SU-DHL-6 (cell line): ENCODE measurements at regions not wholly inside any gene's neighbourhood (a gene's known extent, or its start where the extent isn't known, plus 50 kb on each side); places are given as distances from the start of the nearest gene placed in this dataset.

ENCODE experiments used
- H2AFZ ChIP-seq: fragments of 200-600 bp; sonication (generic); 2 replicates; pipeline ENCODE4 v1.6.1; 2014; ENCODE audit warnings: low read depth, mild to moderate bottlenecking, moderate library complexity, mixed read lengths, antibody characterized with exemption, low read length; ENCODE audit not compliant: severe bottlenecking
- H3F3A ChIP-seq: fragments of 200-600 bp; shearing (Covaris generic); 2 replicates; pipeline ENCODE4 v1.6.0; 2016; ENCODE audit warnings: antibody characterized with exemption, mild to moderate bottlenecking; ENCODE audit not compliant: insufficient read depth
- H3K27ac ChIP-seq: fragments of 200-600 bp; sonication (generic); 2 replicates; pipeline ENCODE4 v1.5.1; 2016; ENCODE audit warnings: low read depth, mild to moderate bottlenecking, low read length, moderate library complexity, mixed read lengths
- H3K27me3 ChIP-seq: fragments of 200-600 bp; sonication (generic), shearing (Covaris generic); 2 replicates; pipeline ENCODE4 v1.6.0; 2014; ENCODE audit warnings: mild to moderate bottlenecking, low read length
- H3K36me3 ChIP-seq: fragments of 200-600 bp; sonication (generic); 2 replicates; pipeline ENCODE4 v1.6.1; 2014; ENCODE audit warnings: mild to moderate bottlenecking, low read length, mixed read lengths
- H3K4me2 ChIP-seq: fragments of 300-600, 200-600 bp; shearing (Covaris generic), sonication (generic); 2 replicates; pipeline ENCODE4 v1.6.0; 2014; ENCODE audit warnings: low read length, low read depth, mild to moderate bottlenecking; ENCODE audit not compliant: poor library complexity, severe bottlenecking
- H3K4me3 ChIP-seq: fragments of 200-600 bp; sonication (generic); 2 replicates; pipeline ENCODE4 v1.5.1; 2014; ENCODE audit warnings: antibody characterized with exemption, low read length, mild to moderate bottlenecking, mixed read lengths; ENCODE audit not compliant: insufficient read depth, poor library complexity, severe bottlenecking
- H3K79me2 ChIP-seq: fragments of 200-600 bp; sonication (generic); 2 replicates; pipeline ENCODE4 v1.6.1; 2014; ENCODE audit warnings: mild to moderate bottlenecking, low read length, moderate library complexity; ENCODE audit not compliant: insufficient read depth
- H3K9ac ChIP-seq: fragments of 200-600 bp; sonication (generic); 2 replicates; pipeline ENCODE4 v1.7.0; 2014; ENCODE audit warnings: mild to moderate bottlenecking, low read length
- H3K9me2 ChIP-seq: fragments of 200-600 bp; sonication (generic); replicated peaks from 2 replicates; pipeline ENCODE4 v1.6.1; 2014; ENCODE audit warnings: low read length; ENCODE audit not compliant: insufficient read depth
- H3K9me3 ChIP-seq: fragments of 200-600 bp; sonication (generic); 2 replicates; pipeline ENCODE4 v1.6.1; 2014; ENCODE audit warnings: low read length, mixed read lengths; ENCODE audit not compliant: insufficient read depth
- H4K20me1 ChIP-seq: fragments of 200-600 bp; sonication (generic); 2 replicates; pipeline ENCODE4 v1.6.1; 2014; ENCODE audit warnings: low read depth, mild to moderate bottlenecking, antibody characterized with exemption, low read length, moderate library complexity, mixed read lengths
- CTCF ChIP-seq: fragments of 200-600 bp; sonication (generic); IDR thresholded peaks from one replicate; pipeline ENCODE4 v1.5.1; 2017; ENCODE audit warnings: antibody characterized with exemption, mild to moderate bottlenecking, low read length, moderate library complexity; ENCODE audit not compliant: insufficient read depth, poor library complexity, severe bottlenecking
- EZH2phosphoT487 ChIP-seq: fragments of 200-600 bp; sonication (generic), shearing (Covaris generic); conservative IDR thresholded peaks from 2 replicates; pipeline ENCODE4 v1.6.1; 2018; ENCODE audit warnings: mild to moderate bottlenecking, antibody characterized with exemption, low read length, moderate library complexity, mixed read lengths

- Histone ChIP-seq H3K27me3 (no peaks in the 10 kb centered on the region), H3K9ac (no peak overlapping the region), H3K36me3 (no peaks in the 10 kb centered on the region), H3K4me2 (no peak overlapping the region), H4K20me1 (no peaks in the 10 kb centered on the region), H3K9me2 (no peaks in the 10 kb centered on the region), H3K27ac (no peak overlapping the region), H3K4me3 (no peak overlapping the region), H2AFZ (no peak overlapping the region), H3K79me2 (no peaks in the 10 kb centered on the region), H3K9me3 (no peaks in the 10 kb centered on the region), H3F3A (no peaks in the 10 kb centered on the region)
- no peak for TF ChIP-seq EZH2phosphoT487
- TF ChIP-seq CTCF: no peak
Measured at GRCh38 chr3:15886521-15886920, 88.7 kb upstream of the ANKRD28 start.

- Histone ChIP-seq H3K79me2 (no peaks in the 10 kb centered on the region), H3K27me3 (no peaks in the 10 kb centered on the region), H2AFZ (no peak overlapping the region), H3K4me3 (no peak overlapping the region), H3F3A (no peaks in the 10 kb centered on the region), H3K36me3 (no peaks in the 10 kb centered on the region), H3K4me2 (no peak overlapping the region), H3K27ac (no peak overlapping the region), H4K20me1 (no peaks in the 10 kb centered on the region), H3K9ac (no peak overlapping the region), H3K9me3 (no peaks in the 10 kb centered on the region), H3K9me2 (no peaks in the 10 kb centered on the region)
- TF ChIP-seq CTCF (no peak), EZH2phosphoT487 (no peak)
Measured at GRCh38 chr3:15887261-15887660, 89.5 kb upstream of the ANKRD28 start.

- TF ChIP-seq CTCF: no peak
- TF ChIP-seq EZH2phosphoT487: no peak
- Histone ChIP-seq H3F3A (no peaks in the 10 kb centered on the region), H3K36me3 (no peaks in the 10 kb centered on the region), H3K9me2 (no peaks in the 10 kb centered on the region), H4K20me1 (no peaks in the 10 kb centered on the region), H3K4me2 (no peak overlapping the region), H3K79me2 (no peaks in the 10 kb centered on the region), H2AFZ (no peak overlapping the region), H3K4me3 (no peak overlapping the region), H3K9me3 (no peaks in the 10 kb centered on the region), H3K9ac (no peak overlapping the region), H3K27ac (no peak overlapping the region), H3K27me3 (no peaks in the 10 kb centered on the region)
Measured at GRCh38 chr3:15889936-15890335, 92.2 kb upstream of the ANKRD28 start.
